Suppressor macrophage treated with lipopolysaccharide for 1 hour (primary cell): ENCODE measurements at regions not wholly inside any gene's neighbourhood (a gene's known extent, or its start where the extent isn't known, plus 50 kb on each side); places are given as distances from the start of the nearest gene placed in this dataset.
A peak's percentile ranks its signal among the peaks of the same experiment; 100 is the strongest.
"Not testable (repeated sequence)": the region's sequence is repeated elsewhere in the genome, so short reads cannot be mapped to it uniquely, and the experiment has no call there.

ENCODE experiments used
- DNase-seq, 3 donors: peaks; one replicate each; pipeline ENCODE4 v3.0.0-alpha.2; 2020 to 2022

DNA sequence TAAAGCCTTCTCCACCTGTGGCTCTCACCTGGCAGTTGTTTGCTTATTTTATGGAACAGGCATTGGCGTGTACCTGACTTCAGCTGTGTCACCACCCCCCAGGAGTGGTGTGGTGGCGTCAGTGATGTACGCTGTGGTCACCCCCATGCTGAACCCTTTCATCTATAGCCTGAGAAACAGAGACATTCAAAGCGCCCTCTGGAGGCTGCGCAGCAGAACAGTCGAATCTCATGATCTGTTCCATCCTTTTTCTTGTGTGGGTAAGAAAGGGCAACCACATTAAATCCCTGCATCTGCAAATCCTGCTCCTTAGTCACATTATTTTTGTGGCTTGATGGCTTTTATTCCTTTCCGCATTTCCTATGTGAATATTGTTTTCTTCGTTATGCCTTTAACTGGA is 672.8 kb upstream of the PCDH9 start:
- not testable (repeated sequence) for DNase-seq

DNA sequence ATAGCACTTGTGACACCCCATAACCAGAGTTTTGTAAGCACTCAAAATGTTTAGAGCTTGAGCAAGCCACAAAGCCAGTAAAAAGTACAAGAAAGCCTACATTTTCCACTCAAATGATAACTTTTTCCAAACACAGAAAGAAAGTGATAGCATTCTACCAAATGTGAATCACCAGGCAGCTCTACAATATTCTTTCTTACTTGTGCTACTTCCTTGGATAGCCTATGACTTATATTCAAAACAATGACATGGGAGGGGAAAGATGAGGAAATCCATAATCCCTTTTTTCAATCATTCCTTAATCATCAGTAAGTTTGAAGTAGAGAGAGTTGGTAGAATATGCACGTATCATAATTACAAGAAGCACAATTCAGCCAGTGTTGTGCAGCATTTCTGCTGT is 650.8 kb upstream of the PCDH9 start:
- DNase-seq, result no peak

DNA sequence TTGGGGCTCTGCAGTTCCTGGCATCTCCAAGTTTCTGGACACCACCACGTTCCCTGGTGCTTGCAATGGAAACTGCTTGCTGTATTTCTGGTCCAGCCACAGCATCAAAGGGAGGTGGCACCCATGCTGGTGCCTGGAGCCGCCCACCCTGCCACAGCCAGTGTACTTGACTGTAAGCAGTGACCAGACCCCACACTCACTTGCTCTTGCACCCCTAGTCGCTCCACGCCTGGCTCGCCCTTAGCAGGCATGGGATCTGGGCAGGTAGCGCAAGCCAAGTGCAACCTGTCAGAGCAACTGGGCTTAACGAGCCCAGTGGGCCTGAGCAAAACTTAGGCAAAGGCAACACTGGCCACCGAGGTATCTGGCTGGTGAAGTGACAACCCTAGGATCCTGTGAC is 648.2 kb upstream of the PCDH9 start:
- no peak for DNase-seq

DNA sequence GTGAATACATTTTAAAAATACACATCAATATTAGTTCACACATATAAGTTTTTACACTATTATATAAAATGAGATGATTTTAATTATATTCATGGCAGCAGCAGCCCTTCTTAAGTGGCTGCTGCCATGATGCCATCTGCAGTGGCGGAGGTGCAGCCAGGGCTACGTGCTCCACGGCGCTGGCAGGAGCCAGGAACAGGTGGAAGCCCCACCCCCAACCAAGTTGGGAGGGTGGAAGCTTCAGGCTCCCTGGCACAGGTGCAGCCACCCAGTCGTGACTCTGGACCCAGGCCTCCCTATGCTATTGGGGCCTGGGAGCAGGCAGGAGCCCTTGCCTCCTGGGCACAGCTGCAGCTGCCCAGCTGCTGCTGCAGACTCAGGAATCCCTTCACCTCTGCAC is 646.9 kb upstream of the PCDH9 start:
- DNase-seq, result no peak

DNA sequence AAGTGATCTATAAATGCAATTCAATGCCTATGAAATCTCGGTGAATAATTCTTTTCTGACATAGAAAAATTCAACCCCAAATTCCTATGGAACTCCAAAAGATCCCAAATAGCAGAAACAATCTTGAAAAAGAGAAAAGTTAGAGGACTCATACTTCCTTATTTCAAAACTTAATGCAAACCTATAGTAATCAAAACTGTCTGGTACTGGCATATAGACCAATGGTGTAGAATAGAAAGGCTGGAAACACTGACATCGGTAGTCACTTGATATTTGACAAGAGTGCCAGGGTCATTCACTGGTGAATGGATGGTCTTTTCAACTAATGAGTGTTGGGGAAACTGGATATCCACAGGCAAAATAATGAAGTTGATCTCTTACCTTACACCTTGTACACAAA is 637.1 kb upstream of the PCDH9 start:
- DNase-seq, result no peak

DNA sequence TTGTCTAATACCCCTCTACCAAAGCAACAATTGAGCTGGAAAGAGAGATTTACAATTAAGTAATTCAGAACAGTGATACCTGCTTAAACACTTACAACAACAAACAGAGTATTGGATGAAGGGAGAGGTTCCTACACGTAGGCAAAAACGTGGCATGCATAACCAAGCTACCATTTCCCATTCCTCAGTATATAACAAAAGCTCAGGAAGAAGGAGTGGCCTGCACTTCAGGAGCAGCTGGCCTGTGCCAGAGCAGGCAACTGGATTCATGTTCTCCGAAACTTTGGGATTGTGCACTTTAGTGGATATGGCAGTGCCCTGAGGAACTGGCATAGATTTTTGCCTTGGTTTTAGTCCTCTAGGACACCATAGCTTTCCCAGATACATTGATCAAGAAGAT is 630.2 kb upstream of the PCDH9 start:
- no peak for DNase-seq

DNA sequence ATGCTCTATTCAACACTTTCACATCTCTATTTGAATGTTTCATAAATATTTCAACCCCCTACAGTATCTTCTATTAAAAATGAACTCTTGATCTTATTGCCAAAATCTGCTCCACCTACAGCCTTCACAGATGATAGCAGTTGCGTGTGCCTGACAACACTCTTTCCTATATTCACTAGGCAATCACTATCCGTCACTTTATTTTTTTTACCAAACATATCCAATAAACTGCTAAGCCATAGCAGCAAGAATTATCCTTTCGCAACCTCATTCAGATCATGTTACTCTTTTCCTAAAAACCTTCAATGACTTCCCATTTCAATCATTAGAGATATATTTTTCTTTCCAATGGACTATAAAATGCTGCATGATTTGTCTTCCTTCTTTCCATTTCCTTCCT is 629.8 kb upstream of the PCDH9 start:
- DNase-seq, result no peak

DNA sequence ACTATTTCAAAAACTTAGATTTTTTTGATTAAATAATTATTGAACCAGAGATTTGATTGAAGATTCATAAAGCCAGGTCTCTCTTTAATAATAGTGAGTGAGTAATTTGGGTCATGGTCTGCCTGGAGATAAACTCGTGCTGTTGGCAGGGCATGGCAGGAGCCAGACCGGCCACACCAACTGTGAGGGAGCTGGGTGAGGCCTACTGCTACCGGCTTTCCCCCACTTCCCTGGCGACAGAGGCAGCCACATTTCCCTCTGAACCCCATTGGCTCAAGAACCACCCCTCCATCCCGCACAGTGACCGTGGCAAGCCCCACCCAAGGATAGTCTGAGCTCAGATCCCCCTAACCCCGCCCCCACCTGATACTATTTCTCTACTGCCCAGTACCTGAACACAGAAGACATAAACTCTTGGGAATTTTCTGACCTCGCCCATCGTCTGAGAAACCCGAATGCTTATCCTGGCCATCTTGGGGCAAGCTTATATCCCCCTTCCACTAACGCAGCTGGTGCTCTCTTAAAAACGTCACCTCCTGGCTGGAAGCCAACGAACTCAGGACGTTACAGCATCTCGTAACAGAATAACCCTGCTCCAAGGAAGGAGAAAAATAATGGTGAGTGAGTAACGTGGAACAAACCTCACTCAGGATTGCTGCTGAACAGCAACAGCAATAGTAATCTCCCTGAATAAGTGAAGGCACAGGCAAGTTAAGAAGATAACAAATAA is 627.6 kb upstream of the PCDH9 start:
- DNase-seq, result no peak

DNA sequence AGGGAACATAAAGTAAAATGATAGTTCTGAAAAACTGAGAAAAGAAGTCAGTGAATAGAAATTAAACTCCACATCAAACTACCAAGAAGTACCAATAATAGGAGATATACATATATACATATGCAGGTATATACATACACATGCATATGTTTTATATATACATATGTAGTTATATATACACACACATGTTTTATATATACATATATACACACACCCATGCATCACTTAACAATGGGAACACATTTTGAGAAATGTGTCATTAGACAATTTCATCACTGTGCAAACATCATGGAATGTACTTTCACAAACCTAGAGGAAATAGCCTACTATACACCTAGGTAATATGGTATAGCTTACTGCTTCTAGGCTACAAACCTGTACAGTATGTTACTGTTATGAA is 626.8 kb upstream of the PCDH9 start:
- no peak for DNase-seq

DNA sequence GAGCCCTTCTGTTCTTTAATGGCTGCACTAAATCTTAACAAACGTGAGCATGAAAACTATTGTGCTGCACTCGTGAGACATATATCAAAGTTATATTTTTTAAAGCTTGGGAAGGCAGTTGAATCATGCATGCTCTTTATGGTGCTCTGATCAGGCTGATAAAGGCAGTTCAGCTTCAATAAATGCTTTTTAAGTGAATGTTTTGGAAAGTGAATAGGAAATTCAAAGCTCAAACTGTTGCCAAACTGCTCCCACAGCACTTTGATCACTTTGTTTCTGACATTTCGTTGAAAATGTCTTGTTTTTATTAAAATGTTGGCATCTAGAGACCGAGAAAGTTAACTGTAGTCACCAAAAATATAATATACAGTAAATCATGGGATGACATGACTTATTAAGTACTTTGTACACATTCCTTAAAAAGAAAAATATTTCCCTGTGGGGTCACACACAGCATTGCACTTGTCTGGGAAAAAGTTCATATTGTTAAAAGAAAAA is 625.7 kb upstream of the PCDH9 start:
- DNase-seq, result no peak

DNA sequence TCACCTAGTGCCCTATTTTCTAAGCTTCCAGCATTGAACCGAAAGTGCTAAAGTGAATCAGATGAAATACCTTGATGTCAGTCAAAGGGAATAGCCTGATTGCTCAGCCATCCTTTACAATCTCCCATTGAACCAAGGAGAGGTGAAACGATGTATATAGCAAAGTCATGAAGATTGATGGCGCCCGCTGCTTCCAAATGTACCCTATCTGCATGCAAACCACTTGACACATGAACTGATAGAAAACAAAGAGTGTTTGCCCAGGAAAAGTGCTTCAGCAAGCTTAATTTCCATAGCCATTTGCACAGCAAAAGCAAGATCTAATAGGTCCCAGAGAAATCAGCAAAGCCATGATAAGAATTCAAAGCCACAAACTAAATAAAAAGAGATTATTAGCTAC is 624.9 kb upstream of the PCDH9 start:
- no peak for DNase-seq

DNA sequence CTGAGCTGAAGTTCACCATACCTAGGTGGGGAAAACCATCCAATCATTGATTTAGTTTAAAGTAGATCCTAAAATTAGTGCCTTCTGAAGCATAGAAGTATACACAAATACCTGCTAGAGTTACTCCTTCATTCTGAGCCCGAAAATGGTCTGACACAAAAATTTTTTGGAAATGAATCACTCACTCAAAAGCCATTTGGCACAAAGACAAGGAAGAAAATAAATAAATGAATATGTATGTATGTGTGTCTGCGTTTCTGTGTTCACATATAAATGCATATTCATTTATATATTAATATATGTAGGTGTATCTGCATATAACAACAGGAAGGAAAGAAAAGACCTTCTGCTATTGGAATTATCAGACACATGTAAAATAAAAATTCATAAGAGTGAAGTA is 614.4 kb upstream of the PCDH9 start:
- DNase-seq, result no peak

DNA sequence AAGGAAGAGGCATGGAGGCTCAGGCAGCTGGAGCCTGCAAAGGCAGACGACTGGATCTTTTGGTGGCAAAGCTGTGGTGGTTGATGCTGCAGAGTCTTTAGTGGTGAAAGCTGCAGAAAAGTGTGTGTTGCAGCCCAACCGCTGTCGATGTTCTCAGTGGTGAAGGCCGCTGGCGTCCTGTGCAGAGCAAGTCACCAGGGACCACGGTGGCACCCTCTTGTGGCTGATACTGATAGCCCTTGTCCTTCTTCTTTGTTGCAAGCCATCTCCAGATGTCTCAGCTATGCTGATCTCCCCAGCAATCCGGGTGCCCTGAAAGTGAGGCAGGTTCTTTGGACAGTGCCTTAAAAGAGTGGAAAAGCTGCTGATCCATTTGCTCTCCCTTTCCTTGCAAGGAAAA is 610.9 kb upstream of the PCDH9 start:
- DNase-seq, result no peak

DNA sequence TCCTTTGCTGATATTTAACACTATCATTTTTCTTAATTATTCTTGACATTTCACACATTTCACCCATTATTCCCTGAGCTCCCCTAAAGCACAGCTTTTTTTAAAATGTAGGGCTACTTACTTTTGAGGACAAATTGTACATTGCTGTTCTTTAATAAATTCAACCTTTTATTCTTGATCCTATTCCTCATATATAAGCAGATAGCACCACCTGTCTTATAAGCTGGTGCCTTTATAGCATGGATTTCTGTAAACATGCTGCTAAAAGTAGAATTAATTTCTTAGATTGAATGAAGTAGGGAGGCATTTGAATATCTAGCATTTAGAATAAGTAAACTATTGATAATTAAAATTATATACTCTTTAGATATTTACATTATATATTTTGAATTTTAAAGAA is 603.4 kb upstream of the PCDH9 start:
- peak in 1 of 3 donors; percentile 1 for DNase-seq

DNA sequence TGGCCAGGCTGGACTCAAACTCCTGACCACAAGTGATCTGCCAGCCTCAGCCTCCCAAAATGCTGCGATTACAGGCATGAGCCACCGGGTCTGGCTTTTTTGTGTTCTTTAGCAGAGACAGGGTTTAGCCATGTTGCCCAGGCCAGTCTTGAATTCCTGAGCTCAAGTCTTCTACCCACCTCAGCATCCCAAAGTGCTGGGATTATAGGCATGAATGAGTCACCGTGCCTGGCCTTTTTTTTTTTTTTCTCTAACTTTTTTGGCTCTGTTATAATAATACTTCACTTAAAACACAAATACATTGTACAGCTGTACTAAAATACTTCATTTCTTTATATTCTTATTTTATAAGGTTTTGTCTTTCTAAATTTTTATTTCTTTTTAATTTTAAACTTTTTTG is 599.5 kb upstream of the PCDH9 start:
- no peak for DNase-seq

DNA sequence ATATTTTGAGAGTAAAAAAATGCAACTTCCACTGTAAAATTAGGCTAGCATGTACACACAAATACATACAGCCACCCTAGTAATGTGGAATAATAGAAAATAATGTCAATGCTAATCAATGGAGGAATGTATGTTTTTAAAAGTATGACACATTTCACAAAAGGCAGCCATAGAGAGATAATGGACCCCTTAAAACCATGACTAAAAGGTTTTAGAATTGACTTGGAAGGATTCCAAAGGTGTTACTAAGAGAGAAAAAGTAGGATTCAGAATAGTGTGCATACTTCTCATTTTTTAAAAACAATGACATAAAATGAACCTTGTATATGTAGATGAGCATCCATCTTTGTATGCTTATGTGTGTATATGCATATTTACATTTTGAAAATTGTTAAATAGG is 597.9 kb upstream of the PCDH9 start:
- DNase-seq, result no peak

DNA sequence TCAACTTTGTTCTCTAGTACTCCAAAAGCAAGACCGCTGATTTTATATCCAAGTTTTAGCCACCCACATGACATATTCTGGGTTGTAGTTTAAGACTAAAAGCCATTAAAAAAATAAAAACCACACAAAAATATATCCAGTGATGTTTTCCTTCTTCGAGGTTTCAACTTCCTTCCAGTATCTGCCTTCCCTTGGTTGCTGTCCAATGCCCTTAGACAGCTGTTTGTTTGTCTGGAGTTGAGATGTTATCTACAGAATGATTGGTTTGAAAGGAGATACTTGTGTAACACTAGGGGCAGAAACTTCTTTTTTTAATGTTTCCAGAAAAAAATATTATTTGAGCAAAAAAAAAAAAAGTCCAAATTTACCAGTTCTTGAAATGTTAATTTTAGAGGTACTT is 591.5 kb upstream of the PCDH9 start:
- no peak for DNase-seq

DNA sequence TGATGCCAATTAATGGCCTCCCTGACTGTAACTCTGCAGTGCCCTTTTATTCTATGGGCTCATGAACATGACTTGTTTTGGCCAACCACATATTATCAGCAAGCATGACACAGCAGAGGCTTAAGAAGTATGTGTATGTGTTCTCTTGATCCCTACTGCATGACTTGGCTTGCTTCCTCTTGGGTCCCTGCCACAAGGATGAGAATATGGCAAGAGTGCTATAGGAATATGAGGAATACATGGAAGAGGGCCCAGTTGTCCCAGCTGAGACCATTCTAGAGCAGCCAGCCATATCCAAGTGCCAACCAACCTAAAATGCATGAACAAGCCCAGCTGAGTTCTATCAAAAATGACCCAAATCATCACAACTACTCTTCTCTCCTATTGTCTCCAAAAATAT is 576.7 kb upstream of the PCDH9 start:
- no peak for DNase-seq

DNA sequence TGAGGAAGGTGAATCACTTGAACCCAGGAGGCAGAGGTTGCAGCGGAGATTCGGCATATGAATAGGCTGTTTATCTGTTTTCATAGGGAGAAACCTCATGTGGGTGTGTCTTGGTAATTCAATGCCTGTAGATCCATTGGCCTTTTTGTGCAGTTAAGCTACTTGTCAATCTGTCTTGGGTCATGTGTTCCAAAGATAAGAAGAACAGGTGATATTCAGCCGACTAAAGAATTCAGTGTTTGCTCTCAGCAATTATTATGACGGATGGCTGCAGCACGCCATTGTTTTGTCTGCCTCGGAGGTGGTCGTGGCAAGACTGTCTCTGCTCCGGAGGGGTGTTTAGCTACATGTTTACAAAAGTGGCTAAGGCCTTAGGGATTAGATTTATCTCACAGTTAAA is 573.0 kb upstream of the PCDH9 start:
- no peak for DNase-seq

DNA sequence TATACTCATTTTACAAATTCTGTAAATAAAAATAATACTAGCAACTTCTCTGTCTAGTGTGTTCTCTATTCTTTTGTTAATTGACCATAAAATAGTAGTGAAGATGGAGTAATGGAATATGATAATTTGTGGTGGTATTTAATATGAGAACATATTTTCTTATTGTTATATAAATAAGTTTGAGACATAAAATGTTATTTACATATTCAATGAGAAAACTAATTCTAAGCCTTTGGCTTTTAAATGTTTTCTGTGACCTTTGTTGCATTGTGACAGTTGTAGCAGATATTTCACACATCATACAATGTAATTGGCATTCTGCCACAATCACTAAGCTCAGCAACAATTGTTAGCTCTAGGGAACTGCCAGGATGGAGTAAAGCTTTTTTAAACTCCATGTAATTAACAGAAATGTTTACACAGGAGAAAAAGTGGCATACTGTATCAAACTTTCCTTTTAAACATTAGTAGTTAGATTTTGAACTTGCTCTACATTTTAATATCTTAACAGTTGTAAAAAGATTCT is 562.1 kb upstream of the PCDH9 start:
- no peak for DNase-seq

DNA sequence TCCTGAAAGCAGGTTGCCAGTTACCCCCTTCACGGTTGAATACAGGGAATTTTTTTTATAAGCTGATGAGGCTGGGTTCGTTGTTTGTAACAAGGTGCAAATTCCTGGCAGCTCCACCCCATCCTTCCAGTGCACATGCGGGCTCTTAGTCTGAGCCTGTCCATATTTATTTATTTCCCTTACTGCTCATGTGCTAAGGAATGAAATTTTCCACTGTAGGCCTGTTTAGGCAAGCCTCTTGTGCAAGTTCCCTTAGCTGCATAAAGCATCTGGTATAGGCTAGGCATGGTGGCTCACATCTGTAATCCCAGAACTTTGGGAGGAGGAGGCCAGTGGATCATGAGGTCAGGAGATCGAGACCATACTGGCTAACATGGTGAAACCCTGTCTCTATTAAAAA is 560.9 kb upstream of the PCDH9 start:
- DNase-seq, result no peak

DNA sequence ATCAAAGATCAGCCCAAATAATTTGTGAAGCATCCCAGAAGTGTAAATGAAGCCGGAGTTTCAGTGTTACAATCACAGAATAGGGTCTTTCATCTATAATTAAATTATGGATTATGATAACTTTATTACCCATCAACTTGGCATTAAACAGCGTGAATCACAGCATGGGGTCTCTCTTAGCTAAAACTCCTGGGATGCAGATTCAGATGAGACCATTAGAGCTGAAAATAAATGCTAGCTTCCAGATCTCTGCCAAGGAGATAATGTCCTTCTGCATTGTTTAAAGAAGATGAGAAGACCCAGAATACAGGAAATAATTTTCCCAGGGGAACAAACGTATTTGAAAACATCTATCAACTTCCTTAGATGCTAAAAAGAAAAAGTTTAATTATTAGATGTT is 546.0 kb upstream of the PCDH9 start:
- DNase-seq, result no peak

DNA sequence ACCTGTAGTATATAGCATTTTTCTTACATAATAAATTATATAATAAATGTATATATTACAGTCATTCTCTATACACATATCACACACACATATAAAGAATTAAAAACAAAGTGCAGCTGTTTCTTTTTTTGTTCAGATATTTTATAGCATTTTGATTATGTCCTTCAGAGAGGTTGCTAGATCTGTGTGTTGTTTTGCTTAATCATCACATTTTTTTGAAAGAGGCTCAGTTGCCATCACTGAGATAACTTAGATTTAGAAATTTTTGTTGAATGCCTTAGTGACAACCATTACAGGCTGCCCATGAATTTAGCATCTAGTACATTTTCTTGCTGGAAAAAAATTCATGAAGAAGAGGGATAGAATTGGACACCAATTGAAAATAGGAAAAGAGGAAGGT is 545.2 kb upstream of the PCDH9 start:
- no peak for DNase-seq

DNA sequence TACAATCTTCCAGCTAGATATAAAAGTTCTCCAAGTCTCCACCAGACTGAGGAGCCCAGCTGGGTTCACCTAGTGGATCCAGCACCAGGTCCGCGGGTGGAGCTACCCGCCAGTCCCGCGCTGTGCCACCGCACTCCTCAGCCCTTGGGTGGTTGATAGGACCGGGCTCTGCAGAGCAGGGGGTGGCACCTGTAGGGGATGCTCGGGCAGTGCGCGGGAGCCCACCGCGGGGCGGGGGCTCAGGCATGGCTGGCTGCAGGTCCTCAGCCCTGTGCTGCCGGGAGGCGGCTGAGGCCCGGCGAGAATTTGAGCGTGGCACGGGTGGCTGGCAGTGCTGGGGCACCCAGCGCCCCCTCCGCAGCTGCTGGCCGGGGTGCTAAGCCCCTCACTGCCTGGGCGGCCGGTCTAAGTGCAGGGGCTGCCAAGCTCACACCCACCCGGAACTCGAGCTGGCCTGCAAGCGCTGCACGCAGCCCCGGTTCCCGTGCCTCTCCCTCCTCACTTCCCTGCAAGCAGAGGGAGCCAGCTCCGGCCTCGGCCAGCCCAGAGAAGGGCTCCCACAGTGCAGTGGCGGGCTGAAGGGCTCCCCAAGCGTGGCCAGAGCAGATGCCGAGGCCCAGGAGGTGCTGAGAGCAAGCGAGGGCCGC is 542.8 kb upstream of the PCDH9 start:
- no peak for DNase-seq

DNA sequence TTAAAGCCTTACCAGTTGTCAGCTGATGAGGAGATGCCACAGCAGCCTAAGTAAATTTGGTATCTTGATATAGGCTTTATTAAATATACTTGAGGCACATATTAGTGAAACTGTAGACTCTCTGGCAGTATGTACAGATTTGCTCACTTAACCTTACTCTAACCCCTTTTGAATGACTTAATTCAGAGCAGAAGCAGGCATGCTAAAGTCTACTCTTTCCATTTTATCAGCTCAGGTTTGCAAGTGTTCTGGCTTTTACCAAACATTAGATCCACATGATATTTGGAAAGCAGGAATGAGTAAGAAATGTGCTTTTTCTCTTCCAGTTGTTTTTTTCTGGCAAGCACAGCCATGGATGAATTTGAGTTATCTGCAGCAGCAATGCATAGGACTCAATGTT is 541.0 kb upstream of the PCDH9 start:
- DNase-seq, result no peak
